C4-2B (cell line): ENCODE measurements at regions not wholly inside any gene's neighbourhood (a gene's known extent, or its start where the extent isn't known, plus 50 kb on each side); places are given as distances from the start of the nearest gene placed in this dataset.

Experiments used
- H3K27ac ChIP-seq: fragments of 450-650 bp; 2 replicates; pipeline ENCODE4 v1.5.1; 2017
- CTCF ChIP-seq: fragments of 450-650 bp; conservative IDR thresholded peaks from 2 replicates; pipeline ENCODE4 v1.5.1; 2017; ENCODE audit warnings: mild to moderate bottlenecking
- ZFX ChIP-seq: fragments of 450-650 bp; IDR thresholded peaks from 2 replicates; pipeline ENCODE4 v1.6.1; 2017

GRCh38 chr1:58406301-58407071, 140.0 kb downstream of the OMA1 start:
- TF ChIP-seq CTCF = no peak
- TF ChIP-seq ZFX = no peak
- H3K27ac ChIP-seq = no peak overlapping the region

GRCh38 chr1:58405660-58406059, 140.9 kb downstream of the OMA1 start:
- no peak overlapping the region for H3K27ac ChIP-seq
- no peak for TF ChIP-seq CTCF
- TF ChIP-seq ZFX = no peak

GRCh38 chr1:58403894-58404293, 142.6 kb downstream of the OMA1 start:
- TF ChIP-seq CTCF (no peak), ZFX (no peak)
- no peak overlapping the region for H3K27ac ChIP-seq

- no peak for TF ChIP-seq CTCF
- no peak for TF ChIP-seq ZFX
- no peak overlapping the region for H3K27ac ChIP-seq
Observed at GRCh38 chr1:58402444-58402843, 144.1 kb downstream of the OMA1 start.

GRCh38 chr1:58401991-58402390, 144.5 kb downstream of the OMA1 start:
- no peak for TF ChIP-seq CTCF
- TF ChIP-seq ZFX = no peak
- H3K27ac ChIP-seq = no peak overlapping the region

- TF ChIP-seq CTCF (no peak), ZFX (no peak)
- no peak overlapping the region for H3K27ac ChIP-seq
Observed at GRCh38 chr1:58399176-58399575, 147.3 kb downstream of the OMA1 start.

- no peak overlapping the region for H3K27ac ChIP-seq
- TF ChIP-seq CTCF (no peak), ZFX (no peak)
Observed at GRCh38 chr1:58398714-58399113, 147.8 kb downstream of the OMA1 start.
